Astrocyte of the hippocampus (primary cell): ENCODE measurements at regions not wholly inside any gene's neighbourhood (a gene's known extent, or its start where the extent isn't known, plus 50 kb on each side); places are given as distances from the start of the nearest gene placed in this dataset.

Experiments used
- DNase-seq: peaks from one replicate; pipeline ENCODE4 v3.0.0; 2011; ENCODE audit warnings: low read depth, low spot score

DNA sequence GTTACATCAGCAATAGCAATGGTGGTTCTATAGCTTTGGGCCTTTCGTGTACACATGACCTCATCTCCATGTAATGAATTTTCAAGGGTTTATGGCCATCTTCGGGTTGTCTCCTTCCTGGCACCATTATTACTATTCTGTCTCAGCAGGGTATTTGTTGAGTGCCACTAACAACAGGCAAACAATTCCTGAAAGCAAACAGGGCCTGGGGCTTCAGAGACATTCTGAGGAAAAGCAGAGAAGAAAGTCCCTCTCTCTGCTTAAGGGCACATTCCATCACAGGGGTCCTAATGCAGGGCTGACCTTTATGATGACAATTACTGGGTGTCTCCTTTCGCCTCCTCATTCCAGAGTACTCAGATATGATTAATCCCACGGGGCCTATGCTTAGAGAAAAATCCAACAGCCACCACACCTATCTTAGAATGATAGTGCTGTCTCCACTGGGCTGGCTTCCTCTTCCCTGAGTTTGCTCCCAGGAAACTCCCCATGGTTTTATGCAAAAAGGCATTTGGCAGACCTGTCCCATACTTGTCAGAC is 540.2 kb upstream of the ZNF462 start:
- no peak for DNase-seq

DNA sequence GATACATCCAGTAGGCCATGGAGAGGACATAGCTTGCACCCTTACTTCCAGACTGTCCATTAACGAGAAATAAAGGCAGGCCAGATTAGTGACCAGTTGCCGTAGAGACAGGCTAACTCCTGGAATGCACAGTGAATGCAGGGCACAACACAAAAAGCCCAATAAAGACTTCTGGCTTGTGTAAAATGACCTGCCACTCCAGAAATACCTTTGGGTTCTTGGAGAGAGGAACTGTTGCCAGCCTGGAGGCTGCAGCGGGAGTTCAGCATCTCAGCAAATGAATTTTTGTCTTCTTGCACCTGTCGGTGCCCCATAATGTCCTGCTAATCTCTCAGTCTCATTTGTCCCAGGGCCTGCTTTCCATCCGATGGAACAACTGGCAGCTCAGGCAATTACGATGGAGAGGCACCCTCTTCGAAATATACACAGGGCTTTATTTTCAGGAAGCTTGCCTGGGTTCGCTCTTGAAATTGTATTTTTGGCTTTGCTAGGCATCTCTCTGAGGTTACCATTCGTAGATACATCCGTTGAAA is 538.8 kb upstream of the ZNF462 start:
- DNase-seq = no peak

DNA sequence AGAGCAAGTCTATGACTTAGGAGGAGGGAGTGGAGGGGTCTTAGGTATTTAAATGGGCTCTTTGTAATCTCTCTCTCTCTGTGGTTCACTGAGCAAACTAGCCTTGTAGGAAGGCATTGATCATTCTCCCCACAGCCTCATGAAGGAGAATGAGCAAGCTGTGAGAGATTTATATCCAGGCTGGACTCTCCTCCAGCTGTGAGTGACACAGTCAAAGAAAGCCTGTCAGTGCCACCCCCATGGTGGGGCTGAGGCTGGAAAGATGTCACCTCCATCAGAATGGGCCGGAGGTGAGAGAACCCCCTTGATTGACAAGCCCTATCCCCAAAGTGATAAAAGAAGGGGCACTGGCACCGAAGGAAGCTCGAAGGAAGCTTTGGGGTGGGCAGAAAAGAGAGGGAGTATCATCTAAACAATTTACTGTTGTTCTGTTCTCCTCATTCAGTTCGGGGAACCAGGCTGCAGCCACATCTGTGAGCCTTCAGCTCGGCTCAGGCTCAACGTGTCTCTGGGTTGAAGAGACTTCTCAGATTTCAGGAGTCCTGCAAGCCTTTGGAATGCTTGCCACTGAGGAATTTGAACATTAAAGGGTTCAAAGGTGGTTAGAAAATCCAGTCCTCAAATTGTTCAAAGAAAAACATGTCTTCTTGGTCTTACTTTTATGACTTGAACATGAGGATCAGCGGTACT is 538.2 kb upstream of the ZNF462 start:
- no peak for DNase-seq

DNA sequence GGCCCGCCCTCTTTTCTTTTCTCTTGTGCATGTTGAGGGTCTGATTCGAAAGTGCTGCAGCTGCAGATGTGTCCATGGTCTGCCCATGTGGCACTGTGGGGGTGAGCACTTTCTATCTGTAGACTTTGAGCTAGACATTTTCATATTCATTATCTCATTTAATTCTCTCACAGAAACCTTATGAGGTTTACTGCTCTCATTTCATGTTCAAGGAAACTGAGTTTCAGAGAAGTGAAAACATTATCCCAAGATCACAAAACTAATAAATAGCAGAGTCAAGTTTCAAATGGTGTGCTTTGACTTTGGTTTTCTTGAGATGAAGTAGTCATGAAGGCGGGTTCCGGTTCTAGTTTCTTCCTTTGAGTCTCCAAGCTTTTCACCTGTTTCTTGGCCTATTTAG is 536.5 kb upstream of the ZNF462 start:
- DNase-seq = no peak

DNA sequence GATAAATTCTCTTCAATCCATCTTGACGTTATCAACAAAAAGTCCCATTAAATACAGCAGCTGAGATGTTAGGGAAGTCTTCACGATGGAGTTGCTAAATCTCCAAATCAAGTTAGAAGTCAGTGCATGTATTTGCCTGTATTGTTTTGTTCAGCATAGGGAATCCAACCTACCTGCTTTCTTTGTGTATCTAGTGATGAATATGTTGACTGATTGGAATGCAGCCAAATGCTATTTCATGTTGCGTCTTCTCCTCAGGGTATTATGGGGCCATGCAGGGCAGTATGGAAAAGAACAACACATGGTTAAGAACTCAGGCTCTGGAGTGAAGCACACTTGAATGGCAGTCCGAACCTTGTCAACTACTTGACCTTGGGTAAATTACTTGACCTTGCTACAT is 529.5 kb upstream of the ZNF462 start:
- DNase-seq = no peak

DNA sequence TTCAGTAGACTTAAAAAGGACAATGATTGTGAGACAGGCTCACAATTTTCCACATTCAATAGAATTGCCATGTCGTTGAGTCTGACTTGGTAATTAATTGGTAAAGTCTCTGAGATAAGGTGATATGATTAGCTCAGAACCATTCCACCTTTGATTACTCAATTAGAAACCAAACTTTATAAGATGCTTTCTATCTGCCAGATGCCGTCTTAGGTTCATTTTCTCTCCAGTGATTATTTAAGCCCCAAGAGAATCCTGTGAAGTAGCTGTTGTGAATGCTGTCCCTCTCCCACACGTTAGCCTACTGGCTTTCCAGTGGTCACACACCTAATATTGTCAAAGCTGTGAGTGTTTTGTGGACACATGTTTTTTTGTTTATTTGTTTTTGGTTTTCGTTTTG is 528.9 kb upstream of the ZNF462 start:
- DNase-seq = no peak

DNA sequence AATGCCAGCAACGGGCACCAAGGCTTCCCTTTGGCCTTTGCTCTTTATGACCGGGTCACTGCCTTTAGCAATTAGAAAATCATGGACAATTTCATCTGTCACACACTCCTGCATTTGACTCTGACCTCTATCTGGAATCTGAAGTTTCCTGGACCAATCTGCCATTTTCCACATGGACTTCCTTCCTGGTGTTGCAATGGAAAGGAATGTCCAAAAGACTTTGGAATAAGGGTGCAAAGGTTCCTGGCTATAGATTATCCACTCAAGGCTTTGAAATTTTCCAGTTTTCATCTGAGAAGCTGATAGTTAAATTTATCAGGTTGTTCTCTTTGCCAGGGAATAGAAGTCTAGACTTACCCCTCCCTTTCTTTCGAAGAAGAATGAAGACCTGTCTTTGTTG is 523.1 kb upstream of the ZNF462 start:
- no peak for DNase-seq

DNA sequence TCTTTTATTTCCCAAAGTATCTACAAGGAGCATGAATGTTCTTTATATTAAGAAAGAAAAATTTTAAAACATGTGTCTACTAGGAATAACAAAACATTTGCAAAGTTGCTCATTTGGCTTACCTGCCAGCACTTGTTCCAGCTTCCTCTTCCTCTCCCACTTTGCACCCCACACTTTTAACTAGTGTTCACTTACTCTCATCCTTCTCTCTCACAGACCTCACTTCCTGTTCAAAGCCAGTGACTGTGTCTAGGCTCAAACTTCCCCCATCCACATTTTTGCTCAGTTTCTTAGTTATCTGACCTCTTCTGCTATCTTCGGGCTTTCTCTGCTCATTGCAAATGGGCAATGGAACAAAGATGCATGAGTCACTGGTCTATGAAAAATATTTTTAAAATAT is 512.2 kb upstream of the ZNF462 start:
- DNase-seq = no peak

DNA sequence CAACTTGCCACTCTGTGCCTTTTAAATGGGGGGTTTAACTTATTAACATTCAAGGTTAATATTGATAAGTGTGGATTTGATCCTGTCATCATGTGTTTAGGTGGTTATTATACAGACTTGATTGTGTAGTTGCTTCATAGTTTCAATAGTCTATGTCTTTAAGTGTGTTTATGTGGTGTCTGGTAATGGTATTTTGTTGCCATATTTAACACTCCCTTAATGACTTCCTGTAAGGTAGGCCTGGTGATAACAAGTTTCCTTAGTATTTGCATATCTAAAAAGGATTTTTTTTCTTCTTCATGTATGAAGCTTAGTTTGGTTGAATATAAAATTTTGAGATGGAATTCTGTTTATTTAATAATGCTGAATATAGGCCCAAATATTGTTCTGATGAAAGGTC is 506.0 kb upstream of the ZNF462 start:
- no peak for DNase-seq

DNA sequence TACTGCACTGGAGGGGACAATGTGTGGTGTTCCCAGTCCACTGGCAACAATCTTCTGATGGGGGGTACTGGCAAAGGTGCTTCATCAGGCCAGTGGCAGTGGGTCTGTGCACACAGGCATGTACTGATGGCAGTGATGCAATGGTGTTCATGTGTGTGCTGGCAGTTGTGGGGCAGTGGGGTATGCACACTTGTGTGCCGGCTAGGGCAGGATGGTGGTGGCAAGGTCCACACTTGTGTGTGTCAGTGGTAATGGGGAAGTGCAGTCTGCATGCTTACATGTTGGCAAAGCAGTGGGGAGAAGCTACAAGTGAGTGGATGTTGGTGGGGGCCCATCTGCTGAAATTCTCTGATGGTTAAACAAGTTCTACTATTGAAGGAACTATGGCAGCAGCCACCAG is 504.6 kb upstream of the ZNF462 start:
- no peak for DNase-seq

DNA sequence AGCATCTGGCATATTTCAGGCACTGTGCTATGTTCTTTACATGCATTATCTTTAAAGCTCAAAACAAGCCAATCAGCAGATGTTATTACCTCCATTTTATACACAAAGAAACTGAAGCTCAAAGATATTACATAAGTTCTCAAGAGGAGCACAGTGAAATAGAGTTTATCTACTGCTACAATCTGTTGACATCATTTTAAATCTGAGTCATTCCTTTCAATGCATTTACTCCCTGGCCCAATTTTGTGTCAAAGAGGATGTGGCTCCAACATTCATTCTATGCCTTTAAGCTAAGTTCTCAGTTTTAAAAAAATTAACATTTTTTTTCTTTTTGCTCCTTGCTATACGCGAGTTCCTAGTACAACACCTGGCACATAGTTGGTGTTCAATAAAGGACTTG is 486.3 kb upstream of the ZNF462 start:
- peak; percentile 1 for DNase-seq

DNA sequence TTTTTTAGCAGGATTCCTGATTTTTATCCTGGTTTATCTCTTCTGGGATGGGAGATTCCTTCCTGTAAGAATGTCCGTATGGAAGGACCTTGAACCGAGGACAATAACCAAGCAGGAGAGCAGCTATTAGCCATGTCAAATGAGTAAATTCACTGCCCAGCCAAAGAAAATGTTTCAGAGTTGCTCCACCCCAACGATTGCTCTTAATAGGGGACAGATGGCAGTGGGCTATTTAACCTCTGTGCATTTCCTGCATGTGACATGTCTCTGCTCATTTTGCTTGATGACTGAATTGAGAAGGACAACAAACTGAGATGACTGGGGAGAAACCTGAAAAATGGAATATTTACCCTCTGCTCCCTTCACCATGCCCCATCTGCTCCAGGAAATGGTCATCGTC is 479.9 kb upstream of the ZNF462 start:
- no peak for DNase-seq

DNA sequence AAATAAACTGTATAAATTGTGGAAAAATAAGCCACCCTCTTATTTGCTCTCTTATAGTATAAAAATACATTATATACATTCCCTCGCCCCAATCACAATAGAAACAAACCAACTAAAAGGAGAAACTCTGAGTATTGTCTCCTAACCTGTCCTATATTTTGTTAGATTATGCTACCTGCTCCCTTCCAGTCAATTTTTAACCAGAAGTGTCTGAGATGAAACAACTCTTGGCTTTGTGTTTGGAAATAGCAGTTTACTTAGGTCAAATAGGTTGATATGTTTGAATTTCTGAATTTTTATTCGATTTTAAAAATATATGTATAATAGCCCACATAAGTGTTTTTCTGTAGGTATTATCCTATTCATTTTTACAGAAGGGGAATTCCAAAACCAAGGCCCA is 475.0 kb upstream of the ZNF462 start:
- DNase-seq = no peak

DNA sequence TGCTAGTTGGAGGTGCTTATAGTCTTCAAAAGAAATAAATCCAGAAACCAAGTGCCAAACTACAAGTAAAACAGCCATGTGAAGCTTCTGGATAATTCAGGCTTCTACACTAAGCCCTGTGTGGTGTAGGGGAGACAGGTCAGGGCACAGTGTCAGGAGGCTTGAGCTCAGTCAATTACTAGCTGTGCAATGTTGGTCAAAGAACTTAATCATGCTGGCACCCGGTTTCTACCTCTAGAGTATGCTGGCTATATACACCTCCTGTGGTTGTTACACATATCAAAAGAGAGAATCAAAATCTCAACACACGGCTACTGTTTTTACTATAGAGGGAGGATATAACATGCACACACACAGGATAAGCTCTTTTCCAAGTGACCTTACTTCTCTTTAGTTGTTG is 469.7 kb upstream of the ZNF462 start:
- DNase-seq = no peak

DNA sequence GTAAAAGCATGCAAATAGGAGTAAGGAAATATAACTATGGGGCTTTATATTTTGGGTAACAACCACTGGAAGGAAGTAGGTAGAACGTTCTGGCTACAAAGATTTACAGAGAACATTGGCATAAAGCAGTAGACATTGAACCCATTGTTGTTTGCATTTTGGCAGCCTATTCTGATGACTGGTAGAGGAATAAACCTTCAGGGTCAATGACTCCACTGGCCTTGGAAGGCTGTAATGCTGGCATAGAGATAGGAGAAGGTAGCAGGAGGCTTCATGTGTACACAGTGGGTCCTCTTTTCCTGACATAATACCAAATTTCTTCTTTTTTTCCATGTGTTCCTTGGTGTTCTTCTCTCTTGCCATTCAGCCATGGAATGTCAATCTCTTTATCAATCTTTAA is 462.8 kb upstream of the ZNF462 start:
- no peak for DNase-seq

DNA sequence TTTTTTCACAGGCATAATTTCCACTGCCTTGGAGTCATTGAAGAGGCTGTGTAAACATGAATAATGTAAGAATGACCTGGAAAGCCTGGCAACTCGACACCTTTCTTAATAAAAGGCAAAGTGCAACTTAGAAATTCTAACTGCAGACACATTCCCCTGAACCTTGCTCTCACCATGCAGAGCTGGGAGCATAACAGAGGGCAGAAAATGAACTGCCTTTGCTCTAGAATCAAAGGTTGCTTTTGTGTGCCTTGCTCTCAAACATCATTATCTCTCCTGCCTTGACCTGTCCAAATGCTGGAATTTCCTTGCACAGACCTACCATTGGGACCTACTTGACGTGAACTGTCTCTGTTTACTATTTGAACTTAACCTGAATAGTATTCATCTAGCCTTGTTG is 462.0 kb upstream of the ZNF462 start:
- DNase-seq = no peak

DNA sequence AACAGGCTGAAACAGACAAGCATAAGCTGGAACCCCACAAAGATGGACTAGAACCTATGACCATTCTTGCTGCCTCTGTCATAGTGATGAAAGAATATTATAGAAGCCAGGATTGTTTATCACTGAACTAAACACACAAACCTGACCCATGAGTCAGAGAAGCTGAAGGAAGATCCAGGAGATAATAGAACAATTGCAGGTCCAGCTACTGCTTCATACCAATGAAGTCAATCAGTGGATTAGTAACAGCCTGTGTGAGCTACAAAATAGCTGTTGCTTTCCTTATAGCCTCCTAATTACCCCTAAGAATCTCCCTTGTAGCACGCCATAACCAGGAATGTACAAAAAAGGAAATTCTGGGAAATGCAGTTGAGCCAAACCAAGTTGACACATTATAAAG is 459.9 kb upstream of the ZNF462 start:
- DNase-seq = peak; percentile 65

DNA sequence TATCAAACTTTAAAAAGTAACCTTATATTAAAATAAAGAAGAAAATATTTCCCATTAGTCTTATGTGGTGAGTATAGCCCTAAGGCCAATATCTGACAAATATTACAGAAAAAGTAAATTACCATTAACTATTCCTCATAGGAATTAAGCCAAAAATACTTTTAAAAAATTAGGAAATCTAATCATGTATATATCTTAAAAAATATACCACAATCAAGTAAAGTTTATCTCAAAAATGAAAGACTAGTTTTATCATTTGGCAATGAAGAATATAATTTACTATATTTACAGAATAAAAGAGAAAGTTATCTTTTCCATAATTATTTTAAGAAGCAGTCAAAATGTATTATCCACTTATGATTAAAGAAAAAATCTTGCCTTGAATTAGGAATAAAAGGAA is 458.8 kb upstream of the ZNF462 start:
- DNase-seq = no peak

DNA sequence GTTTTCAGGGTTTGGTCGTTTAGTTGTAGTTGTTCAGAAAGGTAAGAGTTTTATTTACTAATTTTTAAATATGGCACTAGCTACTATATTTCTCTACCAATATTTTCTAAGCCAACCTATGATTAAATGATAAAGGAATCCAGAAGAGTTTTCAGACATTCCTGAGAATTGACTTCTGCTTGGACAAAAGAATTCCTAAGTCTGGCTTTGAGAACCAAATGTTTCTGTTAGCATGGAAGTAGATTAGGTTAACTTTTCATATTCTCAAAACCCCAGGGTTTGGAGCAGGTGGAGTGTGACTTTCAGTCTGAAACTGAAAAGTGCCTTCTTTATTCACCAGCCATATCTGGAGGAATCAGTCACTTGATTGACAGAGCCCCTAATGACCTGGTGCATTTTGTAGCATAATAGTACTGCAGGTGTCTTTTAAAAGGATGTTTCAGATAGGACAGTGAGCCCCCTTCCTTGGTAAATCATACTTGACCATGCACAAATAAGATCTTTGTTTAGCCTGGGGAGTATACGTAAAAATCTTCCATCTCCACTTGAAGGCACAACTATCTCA is 457.0 kb upstream of the ZNF462 start:
- DNase-seq = peak; percentile 68

DNA sequence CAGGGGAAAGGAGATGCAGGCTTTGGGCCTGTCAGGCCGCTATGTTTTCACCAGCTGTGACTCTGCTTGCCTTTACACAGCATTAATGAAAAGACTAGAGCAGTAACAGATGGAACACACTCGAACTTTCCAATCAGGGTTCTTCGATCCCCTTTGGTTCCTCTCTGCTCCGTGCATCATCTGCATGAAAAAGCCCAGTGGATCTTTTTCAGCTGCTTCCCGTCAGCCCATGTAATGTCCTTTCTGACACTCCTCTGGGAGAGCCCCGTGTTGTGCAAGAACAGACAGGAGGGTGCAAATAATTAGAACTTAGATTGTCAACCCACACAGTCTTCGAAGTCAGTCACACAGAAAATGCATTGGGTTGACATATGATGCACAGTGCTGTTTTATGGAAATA is 448.9 kb upstream of the ZNF462 start:
- no peak for DNase-seq

DNA sequence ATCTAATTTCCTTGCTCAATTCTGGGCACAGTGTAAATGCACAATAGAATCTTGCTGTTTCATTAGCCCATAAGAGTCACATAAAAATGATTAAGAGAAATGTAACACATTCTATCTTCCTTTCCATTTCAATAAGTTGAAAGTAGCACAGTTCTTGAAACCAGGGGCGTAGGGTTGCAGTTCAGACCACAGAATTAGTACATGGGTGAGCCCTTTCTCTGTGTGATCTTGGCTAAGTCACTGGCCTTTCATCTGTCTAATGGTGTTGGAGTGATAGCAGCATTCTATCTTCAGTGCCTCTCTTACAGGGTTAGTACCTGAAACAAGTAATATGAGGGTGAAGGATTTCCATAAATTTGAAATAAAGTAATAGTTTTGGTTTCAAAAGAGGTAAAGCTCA is 445.3 kb upstream of the ZNF462 start:
- no peak for DNase-seq

DNA sequence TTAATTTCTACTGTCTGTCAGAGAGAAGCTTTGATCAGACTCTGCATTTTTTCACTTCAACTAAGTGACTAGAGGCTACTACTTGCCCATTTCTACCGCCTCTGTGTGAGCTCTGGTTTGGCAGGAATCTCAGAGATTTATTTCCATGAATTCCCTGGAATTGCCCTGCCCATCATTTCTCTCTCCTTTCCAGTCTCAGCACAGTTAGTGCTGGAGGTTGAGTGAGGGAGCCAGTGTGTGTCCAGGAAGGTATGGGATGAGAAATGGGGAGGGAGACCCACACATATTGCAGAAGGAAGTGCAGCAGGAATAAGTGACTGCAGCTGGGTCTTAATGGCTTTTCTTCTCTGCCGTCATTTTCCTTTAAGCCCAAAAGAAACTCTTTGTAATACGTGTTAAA is 443.1 kb upstream of the ZNF462 start:
- DNase-seq = peak; percentile 78

DNA sequence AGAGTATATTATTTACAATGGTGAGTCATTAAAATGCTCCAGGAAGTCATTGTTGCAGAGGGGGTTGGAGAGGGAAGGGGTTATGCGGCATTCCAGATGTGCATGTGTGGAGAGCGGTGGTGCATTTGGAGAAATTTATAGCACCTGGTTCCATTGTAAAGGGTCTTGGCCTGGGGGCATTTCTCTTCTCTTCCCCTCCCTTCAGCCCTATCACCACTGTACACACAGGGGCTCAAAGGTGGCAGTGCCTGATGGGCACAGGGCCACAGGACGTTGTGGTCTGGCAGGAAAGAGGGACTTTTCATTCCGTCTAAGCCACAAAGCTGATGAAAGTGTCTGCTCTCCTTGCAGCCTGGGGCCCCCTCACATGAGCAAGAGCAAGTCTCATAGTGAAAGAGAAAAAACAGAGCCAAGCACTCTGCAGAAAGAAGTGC is 442.4 kb upstream of the ZNF462 start:
- DNase-seq = peak; percentile 88
